Right lobe of liver (tissue), 4 donors: ENCODE measurements at regions not wholly inside any gene's neighbourhood (a gene's known extent, or its start where the extent isn't known, plus 50 kb on each side); places are given as distances from the start of the nearest gene placed in this dataset.

Experiments
- CTCF ChIP-seq, 4 donors: fragments of 200-600 bp in 3 of 4; fragments of 450-650 bp in 1 of 4; IDR thresholded peaks; one replicate each; pipeline versions ENCODE4 v1.5.1 to v1.8.0; 2016 to 2022; ENCODE audit warnings: antibody characterized with exemption in 4 of 4, mild to moderate bottlenecking in 2 of 4
- POLR2A ChIP-seq: fragments of 450-650 bp; IDR thresholded peaks from one replicate; pipeline ENCODE4 v1.6.1; 2017; ENCODE audit warnings: antibody characterized with exemption, mild to moderate bottlenecking
- donor health status: DM: no; HTN: no; CAD: no.
- donor health status: DM: no; HTN: no; CAD: no.
- donor health status: DM: no; HTN: yes; CAD: no.

- TF ChIP-seq CTCF (IDR thresholded peaks at IDR 0.05) (no peak), POLR2A (no peak)
Measured at GRCh38 chr6:21953831-21954801, 342.7 kb downstream of the PRL start.
